ENCODE measurements at regions not wholly inside any gene's neighbourhood (a gene's known extent, or its start where the extent isn't known, plus 50 kb on each side); places are given as distances from the start of the nearest gene placed in this dataset.
A peak's percentile ranks its signal among the peaks of the same experiment; 100 is the strongest.

DNA sequence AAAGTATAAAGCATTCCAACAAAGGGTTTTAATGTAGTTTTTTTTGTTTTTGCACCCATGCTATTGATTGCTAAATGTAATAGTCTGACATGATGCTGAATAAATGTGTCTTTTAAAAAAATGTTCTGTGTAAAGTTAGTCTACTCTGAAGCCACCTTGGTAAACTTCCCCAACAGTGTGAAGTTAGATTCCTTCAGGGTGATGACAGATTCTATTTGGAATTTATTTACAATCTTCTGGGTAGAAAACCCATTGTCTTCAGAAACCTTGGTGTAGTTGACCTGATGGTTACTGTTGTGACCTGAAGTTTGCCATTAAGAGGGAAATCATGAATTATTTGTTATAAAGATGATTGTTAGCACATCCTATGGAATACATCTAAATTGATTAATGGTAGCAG lies 64.7 kb upstream of the TRPC7 start:
- H3K36me3 ChIP-seq: no peaks in the 10 kb centered on the region
- intact Hi-C loops (cut with DNase I): no loop called here
- no peaks in the 10 kb centered on the region for H3K4me1 ChIP-seq
- H3K27ac ChIP-seq: no peak overlapping the region
- no peaks in the 10 kb centered on the region for H3K9me3 ChIP-seq
- no peaks in the 10 kb centered on the region for H3K27me3 ChIP-seq
- DNase-seq: no peak
- H3K4me3 ChIP-seq: no peak overlapping the region
- TF ChIP-seq, protein P1, sequence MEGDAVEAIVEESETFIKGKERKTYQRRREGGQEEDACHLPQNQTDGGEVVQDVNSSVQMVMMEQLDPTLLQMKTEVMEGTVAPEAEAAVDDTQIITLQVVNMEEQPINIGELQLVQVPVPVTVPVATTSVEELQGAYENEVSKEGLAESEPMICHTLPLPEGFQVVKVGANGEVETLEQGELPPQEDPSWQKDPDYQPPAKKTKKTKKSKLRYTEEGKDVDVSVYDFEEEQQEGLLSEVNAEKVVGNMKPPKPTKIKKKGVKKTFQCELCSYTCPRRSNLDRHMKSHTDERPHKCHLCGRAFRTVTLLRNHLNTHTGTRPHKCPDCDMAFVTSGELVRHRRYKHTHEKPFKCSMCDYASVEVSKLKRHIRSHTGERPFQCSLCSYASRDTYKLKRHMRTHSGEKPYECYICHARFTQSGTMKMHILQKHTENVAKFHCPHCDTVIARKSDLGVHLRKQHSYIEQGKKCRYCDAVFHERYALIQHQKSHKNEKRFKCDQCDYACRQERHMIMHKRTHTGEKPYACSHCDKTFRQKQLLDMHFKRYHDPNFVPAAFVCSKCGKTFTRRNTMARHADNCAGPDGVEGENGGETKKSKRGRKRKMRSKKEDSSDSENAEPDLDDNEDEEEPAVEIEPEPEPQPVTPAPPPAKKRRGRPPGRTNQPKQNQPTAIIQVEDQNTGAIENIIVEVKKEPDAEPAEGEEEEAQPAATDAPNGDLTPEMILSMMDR (IDR thresholded peaks at IDR 0.05): no peak
- no peak for TF ChIP-seq POLR2A (IDR thresholded peaks at IDR 0.05)

DNA sequence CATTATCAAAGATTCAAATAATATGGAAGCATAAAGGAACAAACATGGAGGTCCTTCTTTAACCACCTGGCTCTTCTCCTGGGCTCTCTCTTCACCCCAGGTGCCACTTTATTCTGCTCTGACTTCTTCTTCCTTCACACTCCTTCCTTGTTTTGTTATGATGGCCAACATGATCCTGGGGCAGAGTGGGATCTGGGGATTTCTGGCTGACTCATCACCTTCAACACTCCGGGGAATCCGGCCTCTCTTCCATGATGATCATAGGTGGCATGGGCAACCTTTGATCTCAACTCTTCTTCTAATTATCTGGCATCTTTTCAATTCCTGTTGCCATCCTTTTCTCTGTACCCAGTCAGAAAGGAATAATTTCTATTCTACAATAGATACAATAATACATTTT lies 62.1 kb upstream of the TRPC7 start:
- Histone ChIP-seq H3K4me1 (no peaks in the 10 kb centered on the region), H3K27ac (no peak overlapping the region), H3K27me3 (no peaks in the 10 kb centered on the region), H3K36me3 (no peaks in the 10 kb centered on the region), H3K9me3 (no peaks in the 10 kb centered on the region), H3K4me3 (no peak overlapping the region)
- no peak for DNase-seq
- intact Hi-C loops (cut with DNase I): no loop called here
- 48 to 77% methylated on average over 2 of the region's 2 CpGs for WGBS, 2 donors
- no peak for TF ChIP-seq POLR2A (IDR thresholded peaks at IDR 0.05)
- TF ChIP-seq, protein P1 (IDR thresholded peaks at IDR 0.05): no peak

DNA sequence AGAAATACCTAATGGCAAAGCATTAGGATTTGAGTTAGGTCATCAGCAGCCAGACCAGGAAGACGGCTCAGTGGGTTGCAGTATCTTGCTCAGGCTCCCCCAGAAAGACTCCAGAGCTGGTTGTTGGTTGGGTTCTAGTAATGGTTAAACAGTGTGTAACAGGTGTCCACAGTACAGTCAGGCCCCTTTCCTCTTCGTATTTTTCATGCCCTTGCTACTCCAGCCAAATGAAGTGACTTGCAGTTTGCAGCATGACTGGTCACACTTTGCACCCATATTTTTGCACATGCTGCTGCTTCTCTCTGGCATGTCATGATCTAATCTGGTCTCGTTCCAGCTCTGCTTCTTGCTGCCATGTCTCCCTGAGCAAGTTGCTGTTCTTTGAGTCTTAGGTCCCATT lies 60.6 kb upstream of the TRPC7 start:
- WGBS, 2 donors: 56 to 62% methylated on average over 3 of the region's 3 CpGs
- no peak overlapping the region for H3K4me3 ChIP-seq
- intact Hi-C loops (cut with DNase I): no loop called here
- no peaks in the 10 kb centered on the region for H3K36me3 ChIP-seq
- H3K27ac ChIP-seq: no peak overlapping the region
- TF ChIP-seq POLR2A (IDR thresholded peaks at IDR 0.05): no peak
- TF ChIP-seq, protein P1 (IDR thresholded peaks at IDR 0.05): no peak
- no peaks in the 10 kb centered on the region for H3K27me3 ChIP-seq
- no peaks in the 10 kb centered on the region for H3K9me3 ChIP-seq
- no peak for DNase-seq
- no peaks in the 10 kb centered on the region for H3K4me1 ChIP-seq

DNA sequence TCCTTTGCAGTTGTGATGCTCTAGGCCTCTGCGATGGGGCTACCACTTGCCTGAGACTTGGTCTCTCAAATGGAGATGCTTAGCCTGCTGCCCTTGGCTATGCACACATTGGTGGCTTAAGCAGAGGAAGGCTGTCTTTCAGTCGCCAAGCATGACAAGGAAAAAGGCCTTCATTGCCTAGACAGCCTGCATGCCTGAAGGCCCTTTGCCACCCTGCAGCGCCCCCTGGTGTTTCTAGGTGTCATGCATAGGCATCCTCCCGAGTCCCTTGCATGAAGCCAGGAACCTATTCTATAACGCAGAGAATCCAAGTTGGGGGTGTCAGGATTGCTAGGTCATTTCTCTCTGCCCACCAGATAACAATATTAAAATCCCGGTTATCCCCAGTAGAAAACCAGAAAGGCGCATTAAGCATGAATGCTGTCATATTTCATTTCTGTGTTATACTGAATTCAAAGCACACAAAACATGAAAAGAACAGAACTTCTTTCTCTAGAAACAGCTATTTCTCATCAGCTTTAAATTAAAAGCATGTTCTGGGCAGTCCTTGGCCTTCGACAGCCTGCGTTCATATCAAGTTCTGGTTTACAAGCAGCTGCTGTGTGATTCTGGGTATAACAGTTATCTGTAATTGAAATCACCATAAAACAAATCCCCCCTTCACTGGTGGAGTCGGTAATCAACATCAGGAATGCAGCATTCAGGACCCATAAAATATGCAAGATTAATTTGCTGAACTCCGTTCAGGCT lies 59.7 kb upstream of the TRPC7 start:
- H3K4me1 ChIP-seq: no peaks in the 10 kb centered on the region
- intact Hi-C loops (cut with DNase I): no loop called here
- DNase-seq: no peak
- TF ChIP-seq, protein P1 (IDR thresholded peaks at IDR 0.05): peak in 5 of 6 experiments; percentile 47 to 71 (median 61)
- TF ChIP-seq POLR2A (IDR thresholded peaks at IDR 0.05): no peak
- H3K9me3 ChIP-seq: no peaks in the 10 kb centered on the region
- 37 to 53% methylated on average over 10 to 11 of the region's 11 CpGs for WGBS, 2 donors
- H3K27me3 ChIP-seq: no peaks in the 10 kb centered on the region
- no peaks in the 10 kb centered on the region for H3K36me3 ChIP-seq
- no peak overlapping the region for H3K27ac ChIP-seq
- H3K4me3 ChIP-seq: no peak overlapping the region

DNA sequence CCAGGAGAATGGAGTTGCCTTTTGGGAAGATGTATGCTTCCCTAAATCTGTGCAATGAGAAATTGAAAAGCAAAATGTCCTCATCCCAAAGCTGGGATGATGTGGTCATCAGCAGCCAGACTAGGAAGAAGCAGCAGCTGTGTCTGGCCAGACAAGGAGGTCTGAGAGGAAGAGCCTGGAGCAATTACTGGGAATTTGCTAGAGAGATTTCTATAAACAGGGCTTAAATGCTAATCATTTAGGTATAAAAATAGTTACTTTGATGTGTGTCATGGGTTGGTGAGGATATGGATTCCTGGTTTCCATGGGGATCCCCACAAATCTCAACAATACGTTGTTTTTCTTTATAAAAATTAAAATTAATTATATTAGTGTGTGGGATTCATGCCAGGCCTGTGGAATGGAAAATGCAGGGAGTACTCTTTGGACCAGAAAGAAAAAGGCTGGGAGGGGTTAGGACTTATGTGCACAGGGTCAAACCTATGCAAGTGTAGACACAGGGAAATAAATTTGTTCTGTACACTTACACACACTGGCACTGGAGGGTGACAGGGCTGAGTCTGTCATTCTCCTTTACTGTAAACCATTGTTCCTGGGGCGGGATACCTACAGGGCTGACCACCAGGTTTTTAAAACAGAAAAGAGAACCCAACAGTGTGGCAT lies 58.7 kb upstream of the TRPC7 start:
- 40 to 42% methylated on average over 2 of the region's 2 CpGs for WGBS, 2 donors
- Histone ChIP-seq H3K27me3 (no peaks in the 10 kb centered on the region), H3K4me1 (no peaks in the 10 kb centered on the region), H3K4me3 (no peak overlapping the region), H3K36me3 (no peaks in the 10 kb centered on the region), H3K9me3 (no peaks in the 10 kb centered on the region), H3K27ac (no peak overlapping the region)
- DNase-seq: no peak
- TF ChIP-seq POLR2A (IDR thresholded peaks at IDR 0.05): no peak
- intact Hi-C loops (cut with DNase I): no loop called here
